ENCODE measurements at regions not wholly inside any gene's neighbourhood (a gene's known extent, or its start where the extent isn't known, plus 50 kb on each side); places are given as distances from the start of the nearest gene placed in this dataset.

GRCh38 chr5:173495225-173495904 lies 121.1 kb downstream of the BOD1 start:
- Mint-ChIP-seq H3K4me3 (no peak overlapping the region), H3K27ac (no peak overlapping the region), H3K4me1 (ENCODE audit: low read depth) (peaks cover 31% of the 10 kb centered on the region), H3K9me3 (no peaks in the 10 kb centered on the region), H3K27me3 (ENCODE audit: insufficient read depth) (peaks cover 10% of the 10 kb centered on the region), H3K36me3 (ENCODE audit: low read depth) (no peaks in the 10 kb centered on the region)
- DNase-seq: no peak
- TF ChIP-seq, protein P1, sequence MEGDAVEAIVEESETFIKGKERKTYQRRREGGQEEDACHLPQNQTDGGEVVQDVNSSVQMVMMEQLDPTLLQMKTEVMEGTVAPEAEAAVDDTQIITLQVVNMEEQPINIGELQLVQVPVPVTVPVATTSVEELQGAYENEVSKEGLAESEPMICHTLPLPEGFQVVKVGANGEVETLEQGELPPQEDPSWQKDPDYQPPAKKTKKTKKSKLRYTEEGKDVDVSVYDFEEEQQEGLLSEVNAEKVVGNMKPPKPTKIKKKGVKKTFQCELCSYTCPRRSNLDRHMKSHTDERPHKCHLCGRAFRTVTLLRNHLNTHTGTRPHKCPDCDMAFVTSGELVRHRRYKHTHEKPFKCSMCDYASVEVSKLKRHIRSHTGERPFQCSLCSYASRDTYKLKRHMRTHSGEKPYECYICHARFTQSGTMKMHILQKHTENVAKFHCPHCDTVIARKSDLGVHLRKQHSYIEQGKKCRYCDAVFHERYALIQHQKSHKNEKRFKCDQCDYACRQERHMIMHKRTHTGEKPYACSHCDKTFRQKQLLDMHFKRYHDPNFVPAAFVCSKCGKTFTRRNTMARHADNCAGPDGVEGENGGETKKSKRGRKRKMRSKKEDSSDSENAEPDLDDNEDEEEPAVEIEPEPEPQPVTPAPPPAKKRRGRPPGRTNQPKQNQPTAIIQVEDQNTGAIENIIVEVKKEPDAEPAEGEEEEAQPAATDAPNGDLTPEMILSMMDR (IDR thresholded peaks at IDR 0.05): no peak

DNA sequence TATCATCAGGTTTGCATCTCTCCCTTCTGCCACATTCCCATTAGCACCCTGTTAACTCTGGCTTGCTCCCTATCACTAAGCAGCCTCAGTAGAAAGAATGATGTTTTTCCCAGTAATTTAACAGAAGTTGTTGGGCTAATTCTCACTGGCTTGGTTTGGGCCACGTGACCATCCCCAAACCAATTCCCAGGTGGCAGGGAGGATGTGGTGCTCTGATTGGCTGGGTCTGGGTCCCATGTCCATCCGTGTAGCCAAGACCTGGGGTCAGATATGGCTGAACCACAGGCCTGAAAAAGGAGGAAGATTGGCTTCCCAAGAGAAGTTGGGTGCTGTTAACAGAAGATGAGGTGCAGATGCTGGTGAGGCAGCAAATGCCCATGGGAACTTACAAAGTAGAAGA lies 122.0 kb downstream of the BOD1 start:
- Mint-ChIP-seq H3K4me1 (ENCODE audit: low read depth) (peaks cover 31% of the 10 kb centered on the region), H3K9me3 (no peaks in the 10 kb centered on the region), H3K27me3 (ENCODE audit: insufficient read depth) (peaks cover 8% of the 10 kb centered on the region), H3K36me3 (ENCODE audit: low read depth) (no peaks in the 10 kb centered on the region), H3K4me3 (no peak overlapping the region), H3K27ac (no peak overlapping the region)
- TF ChIP-seq, protein P1 (IDR thresholded peaks at IDR 0.05): no peak
- DNase-seq: no peak

DNA sequence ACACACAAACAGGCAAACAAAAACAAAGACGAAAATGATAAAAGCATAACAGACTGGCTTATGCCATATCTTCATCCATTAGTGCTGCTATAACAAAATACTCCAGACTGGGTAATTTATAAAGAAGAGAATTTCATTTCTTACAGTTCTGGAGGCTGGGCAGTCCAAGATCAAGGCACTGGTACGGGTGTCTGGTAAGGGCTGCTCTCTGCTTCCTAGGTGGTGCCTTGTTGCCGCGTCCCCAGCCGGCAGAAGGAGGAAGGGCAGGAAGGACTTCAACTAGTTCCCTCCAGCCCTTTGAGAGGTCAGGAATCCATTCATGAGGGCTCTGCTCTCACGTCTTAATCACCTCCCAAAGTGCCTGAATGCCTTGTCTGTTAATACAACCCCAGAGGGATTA lies 122.6 kb downstream of the BOD1 start:
- Mint-ChIP-seq H3K4me3 (no peak overlapping the region), H3K27ac (no peak overlapping the region), H3K4me1 (ENCODE audit: low read depth) (peaks cover 30% of the 10 kb centered on the region), H3K36me3 (ENCODE audit: low read depth) (no peaks in the 10 kb centered on the region), H3K9me3 (no peaks in the 10 kb centered on the region), H3K27me3 (ENCODE audit: insufficient read depth) (peaks cover 9% of the 10 kb centered on the region)
- TF ChIP-seq, protein P1 (IDR thresholded peaks at IDR 0.05): no peak
- no peak for DNase-seq

DNA sequence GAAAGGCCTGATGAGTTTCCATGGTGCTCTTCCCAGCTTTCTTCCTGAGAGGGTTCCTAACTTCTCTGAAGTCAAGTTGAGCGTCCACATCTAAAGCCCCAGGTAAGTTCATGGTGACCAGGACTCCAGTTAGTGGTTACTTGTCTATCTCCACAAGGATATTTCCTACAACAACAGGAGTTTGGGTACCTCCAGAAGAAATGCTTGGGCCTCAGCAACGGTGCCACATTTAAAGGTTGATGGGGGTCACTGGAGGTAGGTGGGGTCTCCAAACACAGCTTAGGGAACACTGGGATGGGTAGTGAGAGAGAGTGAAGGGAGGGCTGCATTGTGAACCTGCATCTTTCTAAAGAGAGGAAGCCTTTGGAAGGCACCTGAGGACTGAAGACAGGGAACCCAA lies 123.4 kb downstream of the BOD1 start:
- no peak overlapping the region for H3K27ac Mint-ChIP-seq
- no peaks in the 10 kb centered on the region for H3K36me3 Mint-ChIP-seq (ENCODE audit: low read depth)
- H3K4me3 Mint-ChIP-seq: no peak overlapping the region
- H3K9me3 Mint-ChIP-seq: no peaks in the 10 kb centered on the region
- peaks cover 9% of the 10 kb centered on the region for H3K27me3 Mint-ChIP-seq (ENCODE audit: insufficient read depth)
- peaks cover 22% of the 10 kb centered on the region for H3K4me1 Mint-ChIP-seq (ENCODE audit: low read depth)
- TF ChIP-seq, protein P1 (IDR thresholded peaks at IDR 0.05): no peak
- no peak for DNase-seq

GRCh38 chr5:173490681-173491080 lies 125.8 kb downstream of the BOD1 start:
- Mint-ChIP-seq H3K4me3 (no peak overlapping the region), H3K27ac (no peak overlapping the region), H3K36me3 (ENCODE audit: low read depth) (no peaks in the 10 kb centered on the region), H3K9me3 (no peaks in the 10 kb centered on the region), H3K4me1 (ENCODE audit: low read depth) (peaks cover 14% of the 10 kb centered on the region), H3K27me3 (ENCODE audit: insufficient read depth) (peaks cover 18% of the 10 kb centered on the region)
- TF ChIP-seq, protein P1 (IDR thresholded peaks at IDR 0.05): no peak
- no peak for DNase-seq

All from HFFc6 (cell line).